ENCODE measurements at regions not wholly inside any gene's neighbourhood (a gene's known extent, or its start where the extent isn't known, plus 50 kb on each side); places are given as distances from the start of the nearest gene placed in this dataset.

- TF ChIP-seq CTCF (IDR thresholded peaks at IDR 0.05) (no peak), POLR2A (IDR thresholded peaks at IDR 0.05) (no peak)
Observed at GRCh38 chrX:37921758-37922157, 74.4 kb upstream of the DYNLT3 start.

Measured in thyroid gland (tissue), 4 donors.